IMR-90 (cell line): ENCODE measurements at regions not wholly inside any gene's neighbourhood (a gene's known extent, or its start where the extent isn't known, plus 50 kb on each side); places are given as distances from the start of the nearest gene placed in this dataset.

Experiments used
- ATAC-seq: fragments of 200-7000 bp; cut with Tn5 transposase; 2 replicates; pipeline ENCODE4 v1.9.1; 2020; ENCODE audit warnings: low read depth, mild to moderate bottlenecking, moderate library complexity
- BruUV-seq: library from RNA; stranded (reverse); fragments of 400-500 nt; replicated peaks from 2 replicates; lab custom pipeline; 2021; lab: Mats Ljungman, UMichigan
- CTCF ChIA-PET: fragments of 300-600 bp; formaldehyde crosslinking; extraction: SDS; loops from one replicate; lab custom pipeline; 2021; ENCODE audit warnings: antibody characterized with exemption; lab: Yijun Ruan, JAX
- POLR2A ChIA-PET: fragments of 300-600 bp; sonication (Branson Sonifier 250); formaldehyde crosslinking; loops from one replicate; lab custom pipeline; 2022; ENCODE audit warnings: antibody characterized with exemption; ENCODE audit not compliant: unreplicated experiment; lab: Charles Lee
- DNase-seq: peaks from one replicate; pipeline ENCODE4 v3.0.0; 2013
- H2AFZ ChIP-seq: replicated peaks from 2 replicates; pipeline ENCODE3; 2013; ENCODE audit warnings: low read length, mild to moderate bottlenecking; ENCODE audit not compliant: poor library complexity
- H2AK5ac ChIP-seq: 2 replicates; pipeline ENCODE4 v1.6.1; 2013; ENCODE audit warnings: low read depth, low read length, inconsistent platforms
- H2AK9ac ChIP-seq: replicated peaks from 2 replicates; pipeline ENCODE3; 2013; ENCODE audit warnings: mild to moderate bottlenecking, low read depth, low read length, moderate library complexity; ENCODE audit not compliant: poor library complexity
- H2BK120ac ChIP-seq: 2 replicates; pipeline ENCODE4 v1.6.1; 2013; ENCODE audit warnings: low read depth, low read length, inconsistent platforms
- H2BK15ac ChIP-seq: 3 replicates; pipeline ENCODE4 v1.6.1; 2013; ENCODE audit warnings: low read depth, low read length, inconsistent platforms
- H2BK20ac ChIP-seq: 2 replicates; pipeline ENCODE4 v1.6.1; 2013; ENCODE audit warnings: low read depth, mild to moderate bottlenecking, inconsistent platforms, low read length, moderate library complexity
- H2BK5ac ChIP-seq: 2 replicates; pipeline ENCODE4 v1.6.1; 2013; ENCODE audit warnings: mild to moderate bottlenecking, low read depth, low read length, inconsistent platforms; ENCODE audit not compliant: poor library complexity, severe bottlenecking
- H3K14ac ChIP-seq: replicated peaks from 2 replicates; pipeline ENCODE4 v1.6.1; 2013; ENCODE audit warnings: low read depth, low read length, inconsistent platforms
- H3K18ac ChIP-seq: 2 replicates; pipeline ENCODE4 v1.6.1; 2013; ENCODE audit warnings: low read depth, low read length, control low read depth
- H3K23ac ChIP-seq: 2 replicates; pipeline ENCODE4 v1.6.1; 2013; ENCODE audit warnings: low read depth, low read length, inconsistent platforms
- H3K27ac ChIP-seq: 2 replicates; pipeline ENCODE4 v1.5.1; 2013; ENCODE audit warnings: mild to moderate bottlenecking, control low read depth, low read length; ENCODE audit not compliant: insufficient read depth
- H3K27me3 ChIP-seq: 2 replicates; pipeline ENCODE4 v1.6.1; 2013; ENCODE audit warnings: low read length; ENCODE audit not compliant: control insufficient read depth, insufficient read depth
- H3K36me3 ChIP-seq: 2 replicates; pipeline ENCODE4 v1.6.1; 2013; ENCODE audit warnings: low read length, mixed read lengths; ENCODE audit not compliant: control insufficient read depth, insufficient read depth
- H3K4ac ChIP-seq: 2 replicates; pipeline ENCODE4 v1.6.1; 2013; ENCODE audit warnings: low read depth, low read length, inconsistent platforms
- H3K4me1 ChIP-seq: 2 replicates; pipeline ENCODE4 v1.6.1; 2013; ENCODE audit warnings: low read length, mixed read lengths; ENCODE audit not compliant: control insufficient read depth, insufficient read depth
- H3K4me2 ChIP-seq: 2 replicates; pipeline ENCODE4 v1.6.1; 2013; ENCODE audit warnings: low read depth, mild to moderate bottlenecking, control low read depth, low read length, moderate library complexity
- H3K4me3 ChIP-seq: 2 replicates; pipeline ENCODE4 v1.5.1; 2013; ENCODE audit warnings: low read depth, mild to moderate bottlenecking, control low read depth, low read length, moderate library complexity; ENCODE audit not compliant: insufficient read depth
- H3K56ac ChIP-seq: 2 replicates; pipeline ENCODE4 v1.6.1; 2013; ENCODE audit warnings: low read length, inconsistent platforms; ENCODE audit not compliant: insufficient read depth; ENCODE audit errors: extremely low read depth
- H3K79me1 ChIP-seq, 2 experiments: 2 replicates each; pipeline ENCODE4 v1.6.1; 2013; ENCODE audit warnings: low read length in 2 of 2, inconsistent platforms in 1 of 2, low read depth in 1 of 2
- H3K9ac ChIP-seq: 2 replicates; pipeline ENCODE4 v1.6.1; 2013; ENCODE audit warnings: low read depth, low read length, control low read depth
- H3K9me1 ChIP-seq: 2 replicates; pipeline ENCODE4 v1.6.1; 2013; ENCODE audit warnings: low read length, inconsistent platforms; ENCODE audit not compliant: insufficient read depth
- H3K9me3 ChIP-seq: 2 replicates; pipeline ENCODE4 v1.6.1; 2013; ENCODE audit warnings: low read length; ENCODE audit not compliant: control insufficient read depth, insufficient read depth
- H4K20me1 ChIP-seq: 2 replicates; pipeline ENCODE4 v1.6.1; 2013; ENCODE audit warnings: low read length, inconsistent platforms; ENCODE audit not compliant: insufficient read depth
- H4K5ac ChIP-seq: 2 replicates; pipeline ENCODE4 v1.6.1; 2013; ENCODE audit warnings: mild to moderate bottlenecking, low read depth, low read length, control low read depth
- H4K8ac ChIP-seq, 2 experiments: 2 replicates each; pipeline ENCODE4 v1.6.1; 2013; ENCODE audit warnings: low read depth in 2 of 2, low read length in 2 of 2, control low read depth in 1 of 2, inconsistent platforms in 1 of 2
- H4K91ac ChIP-seq: 2 replicates; pipeline ENCODE4 v1.6.1; 2013; ENCODE audit warnings: low read depth, low read length, inconsistent platforms; ENCODE audit not compliant: insufficient read depth
- BHLHE40 ChIP-seq: fragments of 150-350 bp; IDR thresholded peaks from 2 replicates; pipeline ENCODE4 v1.6.1; 2016; ENCODE audit warnings: mild to moderate bottlenecking, low read depth, low read length
- CEBPB ChIP-seq: IDR thresholded peaks from 2 replicates; pipeline ENCODE4 v1.6.1; 2012; ENCODE audit warnings: low read depth, low read length, improper control_type of control experiment
- CHD1 ChIP-seq: IDR thresholded peaks from 2 replicates; pipeline ENCODE4 v1.6.1; 2012; ENCODE audit warnings: low read depth, low read length, improper control_type of control experiment
- CTCF ChIP-seq: conservative IDR thresholded peaks from 2 replicates; pipeline ENCODE4 v1.5.1; 2012; ENCODE audit warnings: mild to moderate bottlenecking, low read depth, low read length, improper control_type of control experiment
- ELK1 ChIP-seq: fragments of 150-350 bp; IDR thresholded peaks from 2 replicates; pipeline ENCODE4 v1.6.1; 2016; ENCODE audit warnings: low read depth, mild to moderate bottlenecking, low read length, moderate library complexity, borderline replicate concordance
- FOS ChIP-seq: fragments of 150-350 bp; IDR thresholded peaks from 2 replicates; pipeline ENCODE4 v1.6.1; 2016; ENCODE audit warnings: low read depth, low read length
- MAFK ChIP-seq: IDR thresholded peaks from 2 replicates; pipeline ENCODE4 v1.6.1; 2012; ENCODE audit warnings: low read depth, low read length, improper control_type of control experiment
- MAZ ChIP-seq: IDR thresholded peaks from 2 replicates; pipeline ENCODE4 v1.6.1; 2012; ENCODE audit warnings: low read depth, mild to moderate bottlenecking, low read length, improper control_type of control experiment, moderate library complexity, borderline replicate concordance
- MXI1 ChIP-seq: IDR thresholded peaks from 2 replicates; pipeline ENCODE4 v1.6.1; 2012; ENCODE audit warnings: low read depth, mild to moderate bottlenecking, low read length, moderate library complexity, borderline replicate concordance
- NFE2L2 ChIP-seq: fragments of 150-350 bp; IDR thresholded peaks from 2 replicates; pipeline ENCODE4 v1.6.1; 2016; ENCODE audit warnings: low read depth, mild to moderate bottlenecking, low read length
- POLR2A ChIP-seq: IDR thresholded peaks from 2 replicates; pipeline ENCODE4 v1.6.1; 2012; ENCODE audit warnings: mild to moderate bottlenecking, low read depth, low read length
- RAD21 ChIP-seq: IDR thresholded peaks from 2 replicates; pipeline ENCODE4 v1.6.1; 2012; ENCODE audit warnings: low read length, improper control_type of control experiment
- RCOR1 ChIP-seq: IDR thresholded peaks from 2 replicates; pipeline ENCODE4 v1.6.1; 2012; ENCODE audit warnings: mild to moderate bottlenecking, low read length, improper control_type of control experiment; ENCODE audit not compliant: insufficient replicate concordance
- RFX5 ChIP-seq: IDR thresholded peaks from 2 replicates; pipeline ENCODE4 v1.8.0; 2012; ENCODE audit warnings: low read depth, mild to moderate bottlenecking, low read length, moderate library complexity
- SMC3 ChIP-seq: fragments of 150-350 bp; IDR thresholded peaks from 2 replicates; pipeline ENCODE4 v1.6.1; 2016; ENCODE audit warnings: low read depth, mild to moderate bottlenecking, antibody characterized with exemption, low read length, moderate library complexity
- USF2 ChIP-seq: fragments of 150-350 bp; IDR thresholded peaks from 2 replicates; pipeline ENCODE4 v1.6.1; 2017; ENCODE audit warnings: mild to moderate bottlenecking, antibody characterized with exemption, low read length, low read depth
- WGBS, 2 experiments: methylation state at CpG; one replicate each; pipeline versions ENCODE4 v1.1.5 to v1.1.7; 2013; ENCODE audit warnings: missing lambda C conversion rate in 2 of 2; ENCODE audit not compliant: insufficient read length in 1 of 2; ENCODE audit errors: extremely low coverage in 2 of 2; 5-methylcytosine and 5-hydroxymethylcytosine counted together
- dilution Hi-C: fragments of 300-500 bp; cut with HindIII; formaldehyde crosslinking; loops from one replicate; pipeline ENCODE4 v1.14.3; 2018; ENCODE audit warnings: low sequenced_read_pairs; ENCODE audit not compliant: unreplicated experiment
- in situ Hi-C: fragments of 300-500 bp; cut with MboI; formaldehyde crosslinking; loops from 3 replicates; pipeline ENCODE4 v1.14.3; 2019; ENCODE audit warnings: low sequenced_read_pairs, inconsistent platforms, mixed read lengths
- intact Hi-C: fragments of 100-400 bp; cut with micrococcal nuclease; formaldehyde crosslinking; loops from 2 replicates; pipeline ENCODE4 v1.10.0; 2022

GRCh38 chr3:154071146-154071545 is 50.0 kb upstream of the ARHGEF26 start:
- Histone ChIP-seq H4K8ac (no peak overlapping the region), H2AK5ac (no peak overlapping the region), H3K4me3 (no peak overlapping the region), H3K23ac (no peak overlapping the region), H4K91ac (no peak overlapping the region), H4K5ac (no peak overlapping the region), H3K27ac (no peak overlapping the region), H3K9me3 (no peaks in the 10 kb centered on the region), H2BK120ac (no peak overlapping the region), H3K4ac (no peak overlapping the region), H2AK9ac (no peak overlapping the region), H3K9me1 (no peaks in the 10 kb centered on the region), H4K20me1 (no peaks in the 10 kb centered on the region), H3K4me1 (no peaks in the 10 kb centered on the region), H3K9ac (no peak overlapping the region), H3K14ac (no peak overlapping the region), H2BK5ac (no peak overlapping the region), H3K18ac (no peak overlapping the region), H3K36me3 (no peaks in the 10 kb centered on the region), H3K79me1 (no peaks in the 10 kb centered on the region), H2BK20ac (no peak overlapping the region), H2AFZ (no peak overlapping the region), H3K27me3 (no peaks in the 10 kb centered on the region), H3K4me2 (no peak overlapping the region), H2BK15ac (no peak overlapping the region), H3K56ac (no peak overlapping the region)
- CTCF ChIA-PET: interaction anchor here (0.5 kb wide), 1 partner anchor 10 kb away, joined by 4 read pairs; no protein-coding TSS in a partner anchor
- no peak for TF ChIP-seq MAFK
- TF ChIP-seq MAZ: no peak
- no peak for TF ChIP-seq SMC3
- TF ChIP-seq MXI1: no peak
- TF ChIP-seq CEBPB: no peak
- no peak for TF ChIP-seq RFX5
- TF ChIP-seq RCOR1: no peak
- no peak for TF ChIP-seq CHD1
- TF ChIP-seq POLR2A: no peak
- TF ChIP-seq FOS: no peak
- TF ChIP-seq ELK1: no peak
- no peak for TF ChIP-seq RAD21
- TF ChIP-seq NFE2L2: no peak
- no peak for TF ChIP-seq USF2
- TF ChIP-seq BHLHE40: no peak
- TF ChIP-seq CTCF: no peak
- dilution Hi-C loops: no loop called here
- no TSS peak for BruUV-seq
- ATAC-seq: no peak
- no CpG with 5 or more reads among the region's 2 CpGs for WGBS, 2 experiments
- DNase-seq: no peak
- in situ Hi-C loops: no loop called here
- intact Hi-C loops: no loop called here
- POLR2A ChIA-PET: no interaction called here
